AG08396 (cell line): ENCODE measurements at regions not wholly inside any gene's neighbourhood (a gene's known extent, or its start where the extent isn't known, plus 50 kb on each side); places are given as distances from the start of the nearest gene placed in this dataset.

Experiments used
- DNase-seq: peaks from one replicate; pipeline ENCODE4 v3.0.0; 2012; ENCODE audit warnings: low spot score, mixed read lengths

DNA sequence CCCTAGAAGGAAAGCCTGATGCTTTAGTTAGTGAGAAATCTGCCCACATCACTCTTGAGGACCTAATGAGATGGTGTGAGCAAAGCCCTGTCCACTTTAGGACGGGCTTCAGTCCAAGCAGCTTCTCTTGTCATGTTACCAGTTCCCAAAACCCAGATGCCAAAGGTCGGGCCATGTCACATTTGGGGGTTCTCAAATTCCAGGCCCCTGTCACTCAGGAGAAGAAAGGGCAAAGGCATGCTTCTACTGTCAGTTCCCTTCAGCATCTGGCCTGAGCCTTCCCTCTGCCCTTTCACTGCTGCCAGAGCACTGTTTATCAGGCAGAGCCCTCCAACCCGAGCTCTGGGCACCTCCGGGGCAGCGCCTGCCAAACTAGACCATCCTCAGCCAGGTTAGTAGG lies 556.0 kb downstream of the BNC2 start:
- no peak for DNase-seq

DNA sequence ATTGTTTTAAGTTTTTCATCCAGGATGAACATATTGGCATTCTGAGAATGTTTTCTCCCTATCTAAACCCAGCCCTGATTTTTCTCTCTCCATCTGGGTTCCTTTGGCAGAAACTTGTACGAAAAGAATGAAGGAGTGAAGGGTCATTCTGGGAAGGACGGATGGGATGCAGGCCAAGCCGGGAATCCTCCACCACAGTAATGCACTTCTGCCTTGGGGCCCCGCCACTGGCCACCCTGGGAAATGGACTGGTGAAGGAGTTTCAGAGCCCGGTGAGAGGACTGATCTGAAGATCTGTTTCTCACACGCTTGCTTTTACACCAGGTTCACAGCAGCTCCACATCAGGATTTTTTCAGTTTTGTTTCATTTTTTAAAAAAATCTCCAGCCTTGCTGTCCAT lies 554.8 kb downstream of the BNC2 start:
- DNase-seq = no peak

DNA sequence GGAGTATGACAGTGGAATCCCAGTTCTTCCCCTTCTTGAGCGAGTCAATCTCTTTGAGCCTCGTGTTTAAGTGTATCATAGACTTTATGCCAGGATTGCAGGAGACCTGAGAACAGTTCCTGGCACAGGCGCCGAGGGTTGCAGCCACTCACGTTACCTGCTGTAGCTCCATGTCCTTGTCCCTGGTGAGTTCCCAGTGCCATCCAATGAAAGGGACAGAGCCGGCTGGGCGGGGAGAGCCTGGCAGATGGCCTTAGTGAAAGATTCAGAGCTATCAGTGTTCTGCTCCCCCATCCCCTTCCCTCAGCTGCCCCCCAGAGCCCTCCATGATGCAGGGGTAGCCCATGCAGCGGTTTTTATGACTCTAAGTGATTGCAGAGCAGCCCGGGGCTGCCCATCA lies 554.0 kb downstream of the BNC2 start:
- no peak for DNase-seq

DNA sequence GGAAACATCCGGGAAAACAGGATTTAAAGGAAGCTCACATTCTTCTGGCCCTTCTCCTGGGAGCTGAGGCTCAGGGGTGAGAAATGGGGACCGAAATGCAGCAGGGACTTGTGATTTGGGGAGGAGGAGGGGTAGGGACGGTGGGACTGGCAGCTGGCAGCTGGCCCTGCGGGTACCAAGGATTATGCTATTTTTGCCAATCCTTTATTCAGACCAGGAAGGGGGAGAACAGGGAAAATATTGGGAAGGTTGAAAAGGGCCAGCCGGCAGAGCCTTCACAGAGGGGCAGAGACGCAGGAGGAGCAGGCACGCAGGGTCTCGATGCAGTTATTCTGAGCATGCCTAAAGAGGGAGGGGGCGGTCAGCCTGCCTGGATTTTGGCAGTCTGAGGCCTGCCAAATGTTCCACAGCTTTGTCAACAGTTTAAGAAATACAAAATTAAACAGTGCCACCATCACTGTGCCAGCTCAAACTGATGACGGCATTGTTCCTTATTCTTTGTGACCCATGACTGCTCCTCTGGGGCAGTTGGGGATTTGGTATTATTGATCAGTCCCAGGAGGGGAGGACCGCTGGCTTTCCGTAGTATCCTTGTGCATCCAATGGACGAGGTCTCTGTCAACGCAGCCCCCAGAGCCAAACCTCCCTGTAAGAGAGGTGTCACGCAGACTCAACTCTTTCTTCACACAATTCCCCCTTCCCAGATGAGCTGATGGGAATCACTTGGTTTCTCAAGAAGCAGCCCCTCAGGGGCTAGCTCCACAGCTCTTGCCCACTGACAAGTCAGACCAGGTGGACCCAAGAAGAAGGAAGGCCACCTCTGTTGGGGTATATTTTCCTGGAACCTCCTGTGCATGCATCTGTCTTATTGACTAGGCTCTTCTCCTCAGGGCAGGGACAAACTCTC lies 553.3 kb downstream of the BNC2 start:
- no peak for DNase-seq

DNA sequence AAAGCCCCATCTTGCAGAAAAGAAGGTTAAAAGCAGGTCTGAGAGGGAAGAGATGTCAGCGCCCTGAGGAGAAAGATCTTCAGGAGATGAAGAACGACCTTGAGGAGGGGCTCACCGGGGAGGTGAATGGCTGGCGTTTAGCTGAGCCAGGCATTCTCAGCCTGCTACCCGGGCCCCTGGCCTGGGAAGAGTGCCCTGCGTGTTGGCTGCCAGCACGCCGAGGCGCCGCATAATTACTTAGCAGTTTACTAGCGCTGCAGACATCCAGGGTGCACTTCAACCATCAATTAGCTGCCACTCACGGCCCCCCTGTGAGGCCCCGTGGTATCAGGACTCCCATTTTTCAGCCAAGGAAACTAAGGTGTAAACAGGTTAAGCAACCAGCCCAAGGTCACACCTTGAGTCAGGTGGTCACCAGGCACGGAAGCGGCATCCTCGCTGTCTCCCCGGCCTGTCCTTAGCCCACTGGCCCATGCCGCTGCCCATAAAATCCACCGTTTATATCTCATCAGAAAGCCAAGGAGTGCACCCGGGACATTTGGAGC lies 551.9 kb downstream of the BNC2 start:
- DNase-seq = no peak

DNA sequence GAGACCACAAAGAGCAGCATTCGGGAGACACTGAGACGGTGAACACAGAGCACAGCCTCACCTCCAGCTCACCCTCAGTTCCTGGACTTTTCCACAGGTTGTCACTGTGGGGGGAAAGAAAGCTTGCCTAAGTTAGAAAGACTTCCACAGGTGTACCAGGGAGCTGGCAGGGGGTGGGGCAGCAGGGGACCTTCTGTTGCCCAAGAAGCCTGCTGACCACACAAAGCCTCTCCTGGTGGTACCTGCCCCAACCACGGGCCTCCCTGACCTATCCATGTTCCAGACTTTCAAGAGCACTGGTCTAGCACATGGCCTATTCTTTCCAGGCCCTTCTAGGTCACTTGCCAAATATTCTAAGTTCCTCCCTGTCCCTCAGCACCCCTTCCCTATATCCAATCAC lies 550.8 kb downstream of the BNC2 start:
- no peak for DNase-seq

DNA sequence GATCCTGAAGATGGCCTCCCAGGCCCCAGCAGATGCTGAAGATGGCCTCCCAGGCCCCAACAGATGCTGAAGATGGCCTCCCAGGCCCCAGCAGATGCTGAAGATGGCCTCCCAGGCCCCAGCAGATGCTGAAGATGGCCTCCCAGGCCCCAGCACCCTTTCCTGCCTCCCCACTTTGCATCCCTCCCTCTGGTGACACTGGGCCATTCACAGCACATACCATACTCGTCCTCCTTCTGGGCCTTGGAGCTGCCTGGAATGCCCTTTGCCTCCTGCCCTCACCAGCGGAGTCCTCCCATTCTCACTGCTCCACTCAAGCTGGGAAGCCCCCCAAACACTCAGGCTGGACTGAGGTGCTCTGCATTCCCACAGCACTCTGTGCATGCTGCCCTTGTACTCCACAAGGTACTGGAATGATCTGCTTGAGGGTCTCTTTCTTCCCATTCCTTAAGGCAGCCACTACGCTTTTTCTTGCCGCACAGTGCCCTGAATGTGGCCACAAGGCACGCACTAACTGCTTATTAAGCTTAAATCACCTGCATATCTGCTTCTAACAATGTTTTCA lies 550.0 kb downstream of the BNC2 start:
- no peak for DNase-seq

DNA sequence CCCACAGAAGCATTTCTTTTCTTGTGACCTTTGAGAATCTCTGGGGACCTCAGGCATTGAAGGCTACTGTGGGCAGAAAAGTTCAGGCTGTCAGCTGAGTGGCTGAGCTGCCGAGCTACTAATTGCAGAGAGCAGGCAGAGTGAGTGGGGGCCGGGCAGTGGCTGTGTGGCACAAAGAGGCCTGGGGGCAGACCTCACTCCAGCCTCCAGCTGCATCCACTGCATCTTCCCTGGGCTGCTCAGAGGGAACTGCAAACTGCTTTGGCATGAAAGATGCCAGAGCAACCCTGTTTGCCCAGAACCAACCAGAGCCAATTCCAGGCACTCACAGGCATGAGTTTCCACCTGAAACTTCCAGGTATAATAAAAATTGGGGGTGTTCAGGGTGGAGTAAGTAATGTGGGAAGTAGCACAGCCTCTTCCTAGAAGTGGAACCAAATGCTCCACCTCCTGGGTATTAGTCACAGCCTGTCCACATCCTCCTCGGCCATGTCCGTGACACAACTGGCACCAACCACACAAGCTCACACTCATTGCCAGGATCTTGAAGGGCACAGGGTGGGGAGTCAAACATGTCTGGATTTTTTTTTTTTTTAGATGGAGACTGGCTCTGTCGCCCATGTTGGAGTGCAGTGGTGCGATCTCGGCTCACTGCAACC lies 548.9 kb downstream of the BNC2 start:
- DNase-seq = peak; percentile 46

DNA sequence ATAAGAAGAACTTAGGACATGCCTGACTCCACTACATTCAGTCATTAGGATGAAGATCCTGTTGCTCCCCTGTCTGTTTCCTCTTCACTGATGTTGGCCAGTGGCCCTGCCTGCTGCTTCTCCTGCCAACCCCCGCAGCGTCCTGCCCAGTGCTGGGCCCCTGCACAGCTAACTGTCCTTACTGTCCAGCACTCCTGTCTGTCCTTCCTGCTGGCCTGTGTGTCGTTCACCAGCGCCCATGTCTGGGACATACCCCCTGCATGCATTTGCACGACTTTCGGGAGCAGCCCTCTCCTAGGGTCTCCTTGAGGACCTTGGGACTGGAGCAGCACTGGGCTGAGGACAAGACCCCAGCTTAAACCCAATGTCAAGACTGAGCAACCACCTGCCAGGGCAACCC lies 547.6 kb downstream of the BNC2 start:
- no peak for DNase-seq

DNA sequence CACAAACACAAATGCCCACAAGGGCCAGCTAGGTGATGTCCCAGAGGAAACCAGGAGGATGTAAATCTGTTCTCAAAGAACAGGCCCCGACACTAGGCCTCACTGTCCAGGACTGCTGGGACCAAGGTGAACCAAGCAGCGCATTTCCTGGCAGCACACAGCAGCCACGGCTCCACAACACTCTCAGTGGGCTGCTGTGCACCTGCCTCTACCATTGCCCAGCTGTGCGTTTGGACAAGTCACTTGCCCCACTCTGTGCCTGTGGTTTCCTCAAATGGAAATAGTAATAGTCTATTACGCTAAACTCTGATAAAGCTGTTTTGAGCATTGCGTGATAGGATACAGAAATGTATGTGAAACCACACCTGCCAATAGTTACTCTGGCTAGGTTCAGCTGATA lies 544.5 kb downstream of the BNC2 start:
- DNase-seq = no peak

DNA sequence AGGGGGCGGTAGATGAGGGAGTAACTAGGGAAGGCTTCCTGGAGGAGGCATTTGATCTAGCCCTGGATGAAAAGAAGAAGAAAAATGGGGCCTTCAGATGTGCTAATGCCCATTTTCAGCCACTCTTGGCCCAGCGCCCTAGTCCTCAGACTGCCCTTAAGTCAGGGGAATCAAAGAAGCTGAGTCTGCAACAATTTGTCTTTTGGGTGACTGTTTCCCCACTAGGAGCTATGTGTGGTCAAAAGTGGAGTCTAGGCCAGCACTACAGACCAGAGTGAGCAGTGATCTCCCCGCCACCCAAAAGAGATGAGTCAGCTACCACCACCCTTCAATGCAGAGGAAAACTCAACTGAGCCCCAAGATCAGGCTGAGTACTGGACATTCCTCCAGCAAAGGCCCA lies 542.1 kb downstream of the BNC2 start:
- no peak for DNase-seq

DNA sequence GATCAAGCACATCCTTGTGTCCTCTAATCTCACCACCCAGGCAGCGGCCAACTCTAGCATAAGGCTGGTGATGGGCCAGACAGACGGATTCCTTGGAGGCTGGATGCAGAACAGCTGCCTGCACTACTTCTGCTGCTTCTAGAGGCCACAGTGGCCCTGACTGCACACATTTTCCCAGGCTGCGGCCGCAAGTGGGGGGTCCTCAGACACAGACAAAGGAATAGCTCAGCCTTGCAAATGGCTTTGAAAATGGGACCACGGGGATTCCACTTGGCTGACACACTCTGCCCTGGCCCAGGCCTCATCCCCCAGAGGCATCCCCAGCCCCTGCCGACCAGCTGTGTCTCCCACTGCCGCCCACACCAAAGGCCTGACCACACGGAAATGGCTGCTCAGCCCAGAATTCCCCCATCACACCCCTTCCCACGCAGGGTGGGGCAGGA lies 540.8 kb downstream of the BNC2 start:
- DNase-seq = no peak

DNA sequence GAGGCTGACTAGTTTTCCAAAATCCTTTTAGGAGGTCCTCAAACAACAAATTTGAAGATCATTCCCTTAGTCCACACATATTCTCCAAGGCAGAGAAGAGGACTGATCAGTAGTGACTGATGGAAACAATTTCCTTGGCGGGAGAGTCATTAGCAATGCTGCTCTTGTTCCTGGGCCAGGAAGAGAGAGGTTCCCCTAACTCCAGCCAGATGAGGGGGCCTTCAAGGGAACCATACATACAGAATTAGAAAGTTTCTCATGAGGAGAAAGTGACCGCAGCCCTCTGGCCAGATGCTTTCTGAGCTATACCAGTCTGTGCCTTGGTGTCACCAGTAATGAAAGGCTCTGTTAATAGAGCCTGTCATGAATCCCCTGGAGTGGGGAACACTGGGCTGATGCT lies 539.4 kb downstream of the BNC2 start:
- DNase-seq = no peak

DNA sequence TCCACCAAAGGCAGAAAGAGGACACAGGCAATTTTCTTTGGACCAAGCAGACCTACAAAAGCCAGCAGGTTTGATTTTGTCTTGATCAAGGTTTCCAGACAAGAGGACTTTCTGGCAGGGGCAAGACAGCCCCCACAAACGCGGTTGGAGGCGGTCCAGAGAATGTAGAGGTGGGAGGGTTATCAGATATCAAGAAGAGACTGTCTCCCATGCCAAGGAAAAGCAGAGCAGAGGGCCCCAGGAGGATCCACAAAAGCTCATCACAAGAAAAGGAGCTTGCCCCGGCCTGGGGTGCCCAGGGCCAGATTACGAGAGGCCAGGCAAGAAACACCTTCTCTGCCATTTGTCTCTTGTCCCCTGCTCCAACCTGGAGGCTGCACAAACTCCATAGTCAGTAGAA lies 538.9 kb downstream of the BNC2 start:
- DNase-seq = no peak

DNA sequence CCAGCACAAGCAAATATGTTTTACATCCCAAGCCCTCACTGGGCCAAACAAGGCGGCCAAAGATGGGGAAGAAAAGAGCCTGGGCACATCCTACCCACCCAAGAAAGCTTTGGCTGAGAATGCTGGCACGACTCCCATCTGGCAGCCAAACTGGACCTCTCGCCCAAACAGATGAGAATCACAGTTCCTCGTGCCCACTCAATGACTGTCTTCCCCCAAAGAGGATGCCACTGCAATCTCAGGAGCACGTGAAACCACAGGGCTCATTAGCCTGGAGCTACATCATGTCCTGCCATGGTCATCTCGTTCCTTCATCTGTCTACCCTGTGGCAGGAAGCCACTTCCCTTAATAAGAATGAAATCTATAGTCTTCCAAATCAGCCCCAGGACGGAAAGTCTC lies 536.8 kb downstream of the BNC2 start:
- DNase-seq = no peak

DNA sequence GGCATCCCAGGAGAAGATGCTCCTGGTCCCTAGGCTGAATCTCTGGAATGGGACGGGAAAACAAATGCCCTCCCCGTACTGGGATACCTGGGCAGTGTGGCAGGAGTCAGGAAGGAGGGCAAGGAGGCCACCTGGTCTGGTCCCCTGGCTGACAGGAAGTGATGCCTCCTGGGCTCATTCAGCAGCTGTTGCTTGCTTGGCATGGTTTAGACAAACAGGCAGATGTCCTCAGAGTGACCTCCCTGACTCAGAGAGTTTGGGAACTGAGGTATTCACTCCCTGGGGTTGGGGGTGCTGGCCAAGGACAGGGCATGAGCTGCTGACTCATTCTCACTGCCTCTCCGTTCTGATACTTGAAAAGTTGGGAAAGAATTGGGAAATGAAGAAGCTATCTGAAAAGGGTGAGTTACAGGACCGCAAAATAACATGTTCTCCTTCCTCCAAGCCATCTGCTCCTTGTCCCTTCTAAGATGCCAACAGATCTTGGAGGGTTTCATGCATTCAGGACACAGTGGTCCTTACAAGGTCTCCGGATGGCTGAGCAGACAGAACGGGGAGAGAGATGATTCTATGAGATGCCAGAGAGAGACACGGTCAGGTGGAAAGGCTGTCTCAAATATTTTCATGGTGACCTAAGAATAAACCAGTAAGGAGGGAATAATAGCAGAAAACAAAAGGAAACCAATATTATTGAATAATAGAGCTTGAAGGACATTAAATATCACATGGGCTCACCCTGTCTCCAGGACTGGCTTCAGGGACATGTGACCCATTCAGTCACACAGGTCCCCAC lies 534.5 kb downstream of the BNC2 start:
- DNase-seq = peak; percentile 95

DNA sequence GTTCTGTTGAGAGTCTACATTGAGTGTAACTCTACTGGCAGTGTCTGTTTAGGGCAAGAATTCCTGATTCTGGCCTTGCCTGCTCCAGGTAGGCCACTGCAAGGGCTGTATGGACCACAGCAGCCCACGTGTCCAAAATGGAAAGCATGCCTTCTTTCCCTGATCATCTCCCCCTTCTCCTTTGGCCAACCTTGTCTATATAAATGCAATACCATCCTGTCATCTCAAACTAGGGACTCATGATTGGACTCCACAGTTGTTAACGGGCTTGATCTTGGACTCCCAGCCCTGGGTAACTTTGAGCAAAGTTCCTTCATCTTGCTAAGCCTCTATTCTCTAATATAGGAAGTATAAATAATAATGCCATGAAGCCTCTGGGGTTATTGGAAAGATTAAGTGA lies 533.6 kb downstream of the BNC2 start:
- no peak for DNase-seq

DNA sequence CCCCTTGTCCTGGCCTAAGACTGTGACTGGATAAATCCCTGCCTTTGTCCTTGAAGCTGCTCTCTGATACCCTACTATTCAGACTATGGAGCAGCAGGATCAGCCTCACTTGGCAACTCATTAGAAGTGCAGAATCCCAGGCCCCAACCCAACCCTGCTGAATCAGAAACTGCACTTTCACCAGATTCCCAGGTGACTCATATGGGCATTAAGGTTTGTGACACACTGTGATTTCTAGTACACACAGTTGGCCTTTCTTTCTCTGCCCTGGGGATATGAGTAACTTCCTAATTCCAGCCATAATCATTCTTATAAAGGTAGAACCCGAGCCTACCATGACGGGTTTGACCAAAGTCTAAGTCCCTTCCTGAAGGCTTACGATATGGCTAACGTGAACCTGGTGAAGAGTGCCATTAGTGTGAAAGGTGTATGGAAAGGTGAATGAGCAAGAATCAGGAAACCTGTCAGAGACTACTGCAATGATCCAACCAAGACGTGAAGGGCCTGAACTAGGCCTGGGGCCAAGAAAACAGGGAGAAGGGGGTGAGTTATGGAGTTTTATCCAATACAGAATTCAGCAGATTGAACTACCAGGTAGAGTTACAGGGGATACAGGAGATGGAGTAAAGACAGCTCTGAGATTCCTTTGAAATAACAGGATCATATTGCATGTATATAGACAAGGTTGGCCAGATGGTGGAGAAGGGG lies 533.0 kb downstream of the BNC2 start:
- DNase-seq = peak; percentile 55

DNA sequence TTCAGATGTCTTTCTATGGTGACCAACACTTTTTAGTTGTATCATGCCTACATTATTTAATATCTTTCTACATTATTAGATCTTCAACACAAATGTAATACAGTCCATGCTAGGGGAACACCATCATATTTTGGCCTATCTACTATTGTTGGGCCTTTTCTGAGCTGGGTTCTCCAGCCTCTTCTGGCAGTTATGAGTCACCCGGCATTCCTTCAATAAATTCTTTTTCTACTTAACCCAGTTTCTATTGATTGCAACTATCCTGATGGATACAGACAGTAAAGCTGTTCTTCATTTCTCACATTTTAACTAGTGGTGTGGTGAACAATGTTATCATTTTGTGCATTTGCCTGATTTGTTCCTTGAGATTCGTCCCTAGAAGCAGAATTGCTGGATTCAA lies 529.3 kb downstream of the BNC2 start:
- peak; percentile 23 for DNase-seq

DNA sequence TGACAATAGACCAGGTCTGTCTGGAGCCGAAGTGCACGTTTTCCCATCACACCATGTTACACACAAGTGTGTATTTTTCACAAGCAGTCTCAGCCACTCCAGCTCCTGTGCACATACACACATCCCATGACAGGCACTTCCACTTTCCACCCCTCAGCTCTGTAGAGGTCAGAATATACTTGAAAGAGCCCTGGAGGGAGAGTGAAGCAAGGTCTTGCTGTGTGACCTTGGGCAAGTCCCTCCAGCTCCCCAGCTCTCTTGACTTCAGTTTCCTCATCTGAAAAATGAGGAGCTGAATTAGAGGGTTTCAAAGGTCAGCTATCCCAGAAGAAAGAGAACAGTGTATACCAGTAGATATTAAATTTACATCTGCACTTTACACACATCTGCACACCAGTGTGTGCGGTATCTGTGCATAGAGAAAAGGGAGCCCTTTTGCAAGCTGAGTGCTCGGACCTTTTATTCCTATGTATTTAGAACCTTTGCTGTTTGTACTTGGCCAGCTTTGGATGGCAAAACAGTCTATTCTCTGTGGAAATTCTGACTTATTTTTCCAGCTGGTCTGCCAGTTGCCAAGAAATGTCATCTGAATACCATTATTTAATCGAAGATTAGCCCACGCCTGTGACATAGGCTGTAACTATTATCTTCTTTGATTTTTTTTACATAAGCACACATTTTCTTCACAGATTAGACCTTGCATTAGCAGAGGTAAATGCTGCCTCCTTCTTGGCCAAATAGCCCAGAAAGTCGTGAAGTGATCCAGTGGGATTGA lies 528.0 kb downstream of the BNC2 start:
- DNase-seq = no peak
